ENCODE measurements at regions not wholly inside any gene's neighbourhood (a gene's known extent, or its start where the extent isn't known, plus 50 kb on each side); places are given as distances from the start of the nearest gene placed in this dataset.

DNA sequence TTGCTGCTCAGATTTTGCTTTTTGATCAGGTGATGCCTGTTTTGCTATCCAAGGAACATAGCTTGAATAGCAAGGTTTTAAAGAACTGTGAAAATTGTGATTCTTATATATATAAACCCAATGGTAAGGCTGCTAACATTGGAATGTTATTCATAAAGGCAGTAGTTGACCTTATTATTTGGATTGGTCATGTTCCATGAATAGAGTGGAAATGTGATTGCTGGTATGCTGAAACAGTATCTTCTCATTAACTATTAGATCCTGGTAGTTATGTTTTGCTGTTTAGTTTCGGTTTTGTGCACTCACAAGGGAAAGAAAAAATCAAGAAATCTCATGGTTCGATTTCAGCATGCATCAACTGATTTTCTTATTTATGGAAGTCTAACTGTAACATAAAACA is 78.7 kb upstream of the NPHP3 start:
- TF ChIP-seq CTCF (IDR thresholded peaks at IDR 0.05; ENCODE audit: borderline replicate concordance): no peak
- no peaks in the 10 kb centered on the region for H3K27me3 ChIP-seq (ENCODE audit: low read depth)
- intact Hi-C loops (cut with micrococcal nuclease): no loop called here
- H3K4me3 ChIP-seq: no peak overlapping the region
- H3K27ac ChIP-seq (replicated peaks): no peak overlapping the region
- H3K4me1 ChIP-seq: no peaks in the 10 kb centered on the region
- peaks cover 10% of the 10 kb centered on the region for H3K9me3 ChIP-seq (replicated peaks)
- no peak for DNase-seq
- no peaks in the 10 kb centered on the region for H3K36me3 ChIP-seq

GRCh38 chr3:132790806-132791205 is 68.6 kb upstream of the NPHP3 start:
- Histone ChIP-seq H3K4me3 (no peak overlapping the region), H3K27me3 (ENCODE audit: low read depth) (no peaks in the 10 kb centered on the region), H3K36me3 (no peaks in the 10 kb centered on the region), H3K9me3 (replicated peaks) (no peaks in the 10 kb centered on the region), H3K27ac (replicated peaks) (no peak overlapping the region), H3K4me1 (peaks cover 23% of the 10 kb centered on the region)
- intact Hi-C loops (cut with micrococcal nuclease): no loop called here
- no peak for DNase-seq
- no peak for TF ChIP-seq CTCF (IDR thresholded peaks at IDR 0.05; ENCODE audit: borderline replicate concordance)

- TF ChIP-seq CTCF (IDR thresholded peaks at IDR 0.05; ENCODE audit: borderline replicate concordance): no peak
- Histone ChIP-seq H3K9me3 (replicated peaks) (no peaks in the 10 kb centered on the region), H3K27me3 (ENCODE audit: low read depth) (no peaks in the 10 kb centered on the region), H3K4me1 (peaks cover 26% of the 10 kb centered on the region), H3K36me3 (no peaks in the 10 kb centered on the region), H3K27ac (replicated peaks) (no peak overlapping the region), H3K4me3 (no peak overlapping the region)
- DNase-seq: no peak
- intact Hi-C loops (cut with micrococcal nuclease): no loop called here
Measured at GRCh38 chr3:132789959-132790358, 67.8 kb upstream of the NPHP3 start.

DNA sequence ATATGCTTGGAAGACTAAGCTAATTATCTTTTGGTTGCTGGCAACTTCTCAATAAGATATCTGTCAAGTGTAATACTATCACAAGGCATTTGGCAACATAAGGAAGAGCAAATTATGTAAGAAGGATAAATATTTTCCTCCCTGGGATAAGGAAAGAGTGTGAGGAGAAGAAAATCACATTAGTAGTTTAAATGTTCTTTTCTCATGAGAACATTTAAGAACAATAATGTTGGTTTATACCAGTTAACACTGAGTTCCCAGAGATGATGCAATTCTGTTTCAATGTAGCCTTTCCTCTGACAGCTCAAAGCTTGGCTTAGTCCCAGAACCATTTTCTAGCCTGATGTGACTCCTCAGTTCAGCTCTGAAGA is 66.1 kb upstream of the NPHP3 start:
- peak overlapping the region; percentile 82 for H3K27ac ChIP-seq (replicated peaks)
- no peak for DNase-seq
- intact Hi-C loops (cut with micrococcal nuclease): no loop called here
- no peak for TF ChIP-seq CTCF (IDR thresholded peaks at IDR 0.05; ENCODE audit: borderline replicate concordance)
- H3K9me3 ChIP-seq (replicated peaks): no peaks in the 10 kb centered on the region
- no peaks in the 10 kb centered on the region for H3K27me3 ChIP-seq (ENCODE audit: low read depth)
- H3K36me3 ChIP-seq: no peaks in the 10 kb centered on the region
- peaks cover 34% of the 10 kb centered on the region for H3K4me1 ChIP-seq
- no peak overlapping the region for H3K4me3 ChIP-seq

DNA sequence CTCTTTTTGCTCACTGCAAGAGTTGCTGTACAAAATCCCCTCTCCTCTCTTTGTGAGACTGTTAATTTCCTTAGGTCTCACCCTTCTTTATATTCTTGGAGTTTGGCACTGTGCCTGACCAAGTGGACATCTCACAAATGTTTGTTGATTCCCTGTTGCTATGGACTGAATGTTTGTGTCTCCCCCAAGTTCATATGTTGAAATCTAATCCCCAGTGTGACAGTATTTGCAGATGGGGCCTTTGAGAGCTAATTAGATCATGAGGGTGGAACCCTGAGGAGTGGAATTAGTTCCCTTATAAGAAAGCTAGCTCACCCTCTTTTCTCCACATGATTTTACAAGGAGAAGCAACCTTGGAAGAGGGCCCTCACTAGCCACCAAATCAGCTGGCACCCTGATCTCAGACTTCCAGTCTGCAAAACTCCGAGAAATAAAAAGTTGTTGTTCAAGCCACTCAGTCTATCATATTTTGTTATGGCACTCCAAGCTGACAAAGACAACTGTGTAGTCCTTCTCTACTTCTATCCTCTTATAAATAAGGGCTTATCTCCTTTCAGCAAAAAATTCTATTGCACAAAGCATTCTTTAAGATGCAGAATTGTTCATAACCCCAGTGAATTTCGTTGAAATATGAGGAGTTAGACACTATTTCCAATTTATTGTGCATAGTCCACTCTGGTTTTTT is 65.5 kb upstream of the NPHP3 start:
- H3K27ac ChIP-seq (replicated peaks): peak overlapping the region; percentile 82
- no peaks in the 10 kb centered on the region for H3K27me3 ChIP-seq (ENCODE audit: low read depth)
- intact Hi-C loops (cut with micrococcal nuclease): no loop called here
- no peak for TF ChIP-seq CTCF (IDR thresholded peaks at IDR 0.05; ENCODE audit: borderline replicate concordance)
- peaks cover 34% of the 10 kb centered on the region for H3K4me1 ChIP-seq
- no peak for DNase-seq
- no peaks in the 10 kb centered on the region for H3K9me3 ChIP-seq (replicated peaks)
- H3K36me3 ChIP-seq: no peaks in the 10 kb centered on the region
- H3K4me3 ChIP-seq: no peak overlapping the region

Data from left ventricle myocardium inferior (tissue), 1 donor.